BLaER1 treated with 17β-estradiol and CSF1 and Interleukin-3, amounts not matched to agents 10 nM and 100 nM (cell line): ENCODE measurements at regions not wholly inside any gene's neighbourhood (a gene's known extent, or its start where the extent isn't known, plus 50 kb on each side); places are given as distances from the start of the nearest gene placed in this dataset.
"Not testable (repeated sequence)": the region's sequence is repeated elsewhere in the genome, so short reads cannot be mapped to it uniquely, and the experiment has no call there.

ENCODE experiments used
- H3K27ac ChIP-seq, 11 experiments: shearing (Covaris generic); formaldehyde crosslinking; 2 replicates each; pipeline ENCODE4 v1.8.1; 2022
- H3K27me3 ChIP-seq, 11 experiments: shearing (Covaris generic); formaldehyde crosslinking; 2 replicates each; pipeline ENCODE4 v1.8.1; 2022
- H3K36me3 ChIP-seq, 11 experiments: shearing (Covaris generic); formaldehyde crosslinking; 2 replicates each; pipeline ENCODE4 v1.8.1; 2022
- H3K4me1 ChIP-seq, 10 experiments: shearing (Covaris generic); formaldehyde crosslinking; 2 replicates each; pipeline ENCODE4 v1.8.1; 2022
- H3K4me2 ChIP-seq, 11 experiments: shearing (Covaris generic); formaldehyde crosslinking; 2 replicates each; pipeline ENCODE4 v1.8.1; 2022
- H3K4me3 ChIP-seq, 10 experiments: shearing (Covaris generic); formaldehyde crosslinking; 2 replicates each; pipeline ENCODE4 v1.8.1; 2022
- H3K9ac ChIP-seq, 11 experiments: shearing (Covaris generic); formaldehyde crosslinking; 2 replicates each; pipeline ENCODE4 v1.8.1; 2022
- H3K9me3 ChIP-seq, 11 experiments: shearing (Covaris generic); formaldehyde crosslinking; replicated peaks in 1 of 11; 2 replicates each; pipeline ENCODE4 v1.8.1; 2022
- H4K20me1 ChIP-seq, 11 experiments: shearing (Covaris generic); formaldehyde crosslinking; 2 replicates each; pipeline ENCODE4 v1.8.1; 2022
- Cebpa-rat ChIP-seq, 11 experiments: shearing (Covaris generic); IDR thresholded peaks; 2 replicates each; pipeline ENCODE4 v1.8.1; 2022

- H3K36me3 ChIP-seq, result no peaks in the 10 kb centered on the region
- peak overlapping the region in 7 of 11 experiments; percentile 12 to 64 (median 38); a peak in 13 of 22 replicates for H3K4me2 ChIP-seq
- no peaks in the 10 kb centered on the region for H4K20me1 ChIP-seq
- peaks cover 0 to 30% (median 18%) of the 10 kb centered on the region in 10 experiments; a peak in 15 of 20 replicates for H3K4me1 ChIP-seq
- no peaks in the 10 kb centered on the region for H3K27me3 ChIP-seq
- no peak for TF ChIP-seq Cebpa-rat (IDR thresholded peaks at IDR 0.05)
- peaks cover 0 to 10% (median 8%) of the 10 kb centered on the region in 11 experiments; a peak in 13 of 22 replicates for H3K9me3 ChIP-seq
- H3K9ac ChIP-seq, result no peak overlapping the region
- H3K4me3 ChIP-seq, result no peak overlapping the region
- no peak overlapping the region for H3K27ac ChIP-seq
Measured at GRCh38 chr20:60782959-60783625, 469.0 kb upstream of the CDH4 start.

- Histone ChIP-seq H3K27me3 (no peaks in the 10 kb centered on the region; a peak in 1 of 22 replicates), H3K9ac (no peak overlapping the region), H3K27ac (no peak overlapping the region), H3K4me2 (no peak overlapping the region), H3K4me3 (no peak overlapping the region), H3K9me3 (0 out of 22 replicates have a peak, but pooled peaks cover 0 to 6% (median 0%) of the 10 kb centered on the region in 11 experiments), H3K4me1 (peaks cover 0 to 30% (median 18%) of the 10 kb centered on the region in 10 experiments; a peak in 15 of 20 replicates), H4K20me1 (no peaks in the 10 kb centered on the region), H3K36me3 (no peaks in the 10 kb centered on the region)
- no peak for TF ChIP-seq Cebpa-rat (IDR thresholded peaks at IDR 0.05)
Measured at GRCh38 chr20:60785301-60785700, 466.8 kb upstream of the CDH4 start.

DNA sequence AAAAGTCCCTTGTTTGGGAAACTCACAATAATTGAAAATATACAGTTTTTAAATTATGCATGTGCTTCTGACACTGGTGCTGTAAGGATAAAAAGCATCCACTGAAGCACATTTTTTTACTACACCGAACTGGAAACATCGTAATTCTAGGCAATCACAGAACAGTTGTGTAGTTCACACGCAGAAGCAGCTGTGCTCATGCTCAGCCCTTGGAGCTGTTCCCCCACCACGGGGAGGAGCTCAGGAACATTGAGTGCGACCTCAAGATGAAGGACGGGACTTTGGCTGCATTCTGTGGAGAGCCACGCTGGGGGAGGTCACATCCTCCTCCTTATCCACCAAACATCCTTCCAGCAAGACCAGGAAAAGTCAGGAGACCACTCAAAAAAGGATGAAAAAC lies 466.3 kb upstream of the CDH4 start:
- no peaks in the 10 kb centered on the region for H3K36me3 ChIP-seq
- no peaks in the 10 kb centered on the region for H4K20me1 ChIP-seq
- H3K27ac ChIP-seq, result no peak overlapping the region
- peaks cover 0 to 30% (median 18%) of the 10 kb centered on the region in 10 experiments; a peak in 15 of 20 replicates for H3K4me1 ChIP-seq
- H3K9me3 ChIP-seq, result 0 out of 22 replicates have a peak, but pooled peaks cover 0 to 9% (median 0%) of the 10 kb centered on the region in 11 experiments
- no peak overlapping the region for H3K4me2 ChIP-seq
- no peaks in the 10 kb centered on the region; a peak in 1 of 22 replicates for H3K27me3 ChIP-seq
- no peak for TF ChIP-seq Cebpa-rat (IDR thresholded peaks at IDR 0.05)
- H3K9ac ChIP-seq, result no peak overlapping the region
- H3K4me3 ChIP-seq, result no peak overlapping the region

DNA sequence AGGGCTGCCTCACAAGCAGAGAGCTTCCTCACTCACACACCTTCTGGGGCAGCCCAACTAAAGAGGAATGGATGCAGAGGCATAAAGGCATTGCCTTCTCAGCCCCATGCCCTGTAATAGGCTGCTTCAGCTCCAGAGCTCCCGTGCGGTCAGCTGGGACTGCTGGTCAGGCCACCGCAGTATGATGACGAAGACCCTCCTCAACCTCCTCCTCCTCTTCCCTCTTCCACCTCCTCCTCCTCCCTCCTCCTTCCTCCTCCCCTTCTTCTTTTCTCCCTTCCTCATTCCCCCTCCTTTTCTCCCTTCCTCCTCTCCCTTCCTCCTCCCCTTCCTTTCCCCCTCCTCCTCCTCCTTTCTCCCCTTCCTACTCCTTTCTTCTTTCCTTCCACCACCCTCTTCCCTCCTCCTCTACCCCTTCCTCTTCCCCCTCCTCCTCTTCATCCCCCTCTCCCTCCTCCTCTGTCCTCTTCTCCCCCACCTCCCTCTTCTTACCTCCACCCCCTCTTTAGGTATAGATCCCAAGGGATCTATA lies 465.3 kb upstream of the CDH4 start:
- Histone ChIP-seq H3K4me1 (peaks cover 0 to 30% (median 18%) of the 10 kb centered on the region in 10 experiments; a peak in 15 of 20 replicates), H3K27ac (no peak overlapping the region), H3K9me3 (0 out of 22 replicates have a peak, but pooled peaks cover 0 to 9% (median 0%) of the 10 kb centered on the region in 11 experiments), H3K4me3 (no peak overlapping the region), H3K27me3 (no peaks in the 10 kb centered on the region; a peak in 1 of 22 replicates), H3K36me3 (no peaks in the 10 kb centered on the region), H4K20me1 (no peaks in the 10 kb centered on the region), H3K4me2 (no peak overlapping the region), H3K9ac (no peak overlapping the region)
- no peak for TF ChIP-seq Cebpa-rat (IDR thresholded peaks at IDR 0.05)

- Histone ChIP-seq H3K27me3 (no peaks in the 10 kb centered on the region; a peak in 1 of 22 replicates), H3K36me3 (no peaks in the 10 kb centered on the region), H3K4me3 (no peak overlapping the region), H3K9me3 (0 out of 22 replicates have a peak, but pooled peaks cover 0 to 9% (median 0%) of the 10 kb centered on the region in 11 experiments), H3K4me2 (no peak overlapping the region), H4K20me1 (no peaks in the 10 kb centered on the region), H3K27ac (no peak overlapping the region), H3K4me1 (peaks cover 0 to 30% (median 18%) of the 10 kb centered on the region in 10 experiments; a peak in 15 of 20 replicates), H3K9ac (no peak overlapping the region)
- TF ChIP-seq Cebpa-rat (IDR thresholded peaks at IDR 0.05), result no peak
Measured at GRCh38 chr20:60787276-60787675, 464.8 kb upstream of the CDH4 start.

DNA sequence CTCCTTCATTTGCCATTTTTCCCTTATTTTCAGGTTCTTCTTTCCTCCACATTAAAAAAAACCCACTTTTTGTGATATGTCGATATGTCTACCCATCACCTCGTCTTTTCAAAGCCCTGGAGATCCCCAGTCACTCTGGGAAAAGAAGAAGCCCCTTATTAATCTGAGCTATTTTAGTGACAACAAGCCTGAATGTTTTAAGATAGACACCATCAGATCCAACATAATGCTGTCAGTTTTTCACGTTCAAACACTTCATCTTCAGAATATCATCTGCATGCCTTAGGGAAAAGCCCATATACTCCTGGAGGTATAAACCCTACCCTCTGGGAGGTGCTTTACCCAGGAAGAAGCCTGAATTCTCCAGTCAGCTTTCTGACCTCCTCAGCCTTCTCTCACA lies 464.0 kb upstream of the CDH4 start:
- H3K9me3 ChIP-seq, result 0 out of 22 replicates have a peak, but pooled peaks cover 0 to 9% (median 0%) of the 10 kb centered on the region in 11 experiments
- no peak overlapping the region for H3K27ac ChIP-seq
- peaks cover 0 to 28% (median 17%) of the 10 kb centered on the region in 10 experiments; a peak in 15 of 20 replicates for H3K4me1 ChIP-seq
- H3K9ac ChIP-seq, result no peak overlapping the region
- TF ChIP-seq Cebpa-rat (IDR thresholded peaks at IDR 0.05), result no peak
- no peak overlapping the region for H3K4me3 ChIP-seq
- no peaks in the 10 kb centered on the region; a peak in 1 of 22 replicates for H3K27me3 ChIP-seq
- H3K4me2 ChIP-seq, result no peak overlapping the region
- no peaks in the 10 kb centered on the region for H4K20me1 ChIP-seq
- H3K36me3 ChIP-seq, result no peaks in the 10 kb centered on the region

- H4K20me1 ChIP-seq, result no peaks in the 10 kb centered on the region
- no peak overlapping the region for H3K9ac ChIP-seq
- H3K27ac ChIP-seq, result no peak overlapping the region
- H3K4me2 ChIP-seq, result no peak overlapping the region
- H3K4me1 ChIP-seq, result peaks cover 0 to 14% (median 5%) of the 10 kb centered on the region in 10 experiments; a peak in 13 of 20 replicates
- no peak for TF ChIP-seq Cebpa-rat (IDR thresholded peaks at IDR 0.05)
- H3K36me3 ChIP-seq, result no peaks in the 10 kb centered on the region
- no peak overlapping the region for H3K4me3 ChIP-seq
- H3K27me3 ChIP-seq, result no peaks in the 10 kb centered on the region; a peak in 1 of 22 replicates
- H3K9me3 ChIP-seq, result 0 out of 22 replicates have a peak, but pooled peaks cover 0 to 9% (median 0%) of the 10 kb centered on the region in 11 experiments
Measured at GRCh38 chr20:60789399-60789798, 462.7 kb upstream of the CDH4 start.

DNA sequence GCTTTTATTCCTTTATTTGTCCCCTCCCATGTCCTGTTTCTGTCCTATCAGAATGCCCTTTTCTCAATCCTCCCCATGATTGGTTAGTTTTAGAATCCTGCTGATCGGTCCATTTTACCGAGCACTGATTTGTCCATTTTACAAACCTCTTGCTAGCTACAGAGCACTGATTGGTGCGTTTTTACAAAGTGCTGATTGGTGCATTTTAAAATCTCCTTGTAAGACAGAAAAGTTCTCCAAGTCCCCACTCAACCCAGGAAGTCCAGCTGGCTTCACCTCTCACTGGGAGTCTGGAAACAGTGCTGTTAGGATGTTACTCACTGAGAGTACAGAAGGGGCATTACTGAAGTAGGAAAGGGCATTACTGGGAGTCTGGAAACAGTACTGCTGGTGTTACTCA lies 461.7 kb upstream of the CDH4 start:
- not testable (repeated sequence) for H3K27me3 ChIP-seq, H3K27ac ChIP-seq, H3K4me2 ChIP-seq, H3K4me1 ChIP-seq, H3K9ac ChIP-seq, H3K9me3 ChIP-seq, H4K20me1 ChIP-seq, H3K4me3 ChIP-seq, H3K36me3 ChIP-seq

- Histone ChIP-seq H4K20me1 (no peaks in the 10 kb centered on the region), H3K4me3 (no peak overlapping the region)
Measured at GRCh38 chr20:60791823-60792222, 460.2 kb upstream of the CDH4 start.

More at GRCh38 chr20:60791823-60792222, 460.2 kb upstream of the CDH4 start:
- H3K9ac ChIP-seq, result no peak overlapping the region
- no peaks in the 10 kb centered on the region; a peak in 1 of 22 replicates for H3K27me3 ChIP-seq
- H3K36me3 ChIP-seq, result no peaks in the 10 kb centered on the region
- H3K4me2 ChIP-seq, result no peak overlapping the region
- H3K27ac ChIP-seq, result no peak overlapping the region
- 0 out of 22 replicates have a peak, but pooled peaks cover 0 to 9% (median 0%) of the 10 kb centered on the region in 11 experiments for H3K9me3 ChIP-seq
- TF ChIP-seq Cebpa-rat (IDR thresholded peaks at IDR 0.05), result no peak
- H3K4me1 ChIP-seq, result peaks cover 0 to 10% (median 4%) of the 10 kb centered on the region in 10 experiments; a peak in 5 of 20 replicates
